HCT116 (cell line): ENCODE measurements at regions not wholly inside any gene's neighbourhood (a gene's known extent, or its start where the extent isn't known, plus 50 kb on each side); places are given as distances from the start of the nearest gene placed in this dataset.

ENCODE experiments used
- ATAC-seq: fragments of 200-7000 bp; cut with Tn5 transposase; 2 replicates; pipeline ENCODE4 v1.9.1; 2020; ENCODE audit warnings: mild to moderate bottlenecking, moderate library complexity
- BruUV-seq: library from RNA; stranded (reverse); fragments of 400-500 nt; replicated peaks from 2 replicates; lab custom pipeline; 2021; lab: Mats Ljungman, UMichigan
- CTCF ChIA-PET: fragments of 300-600 bp; sonication (Branson Sonifier 250); formaldehyde crosslinking; loops from one replicate; lab custom pipeline; 2021; ENCODE audit warnings: antibody characterized with exemption; lab: Charles Lee
- POLR2A ChIA-PET: fragments of 300-600, 350-600 bp; sonication (Branson Sonifier 250); formaldehyde crosslinking; loops from one replicate; lab custom pipeline; 2021; ENCODE audit warnings: antibody characterized with exemption; lab: Charles Lee
- RAD21 ChIA-PET, 2 experiments: fragments of 300-600 bp; sonication (Branson Sonifier 250); formaldehyde crosslinking; loops; one replicate each; lab custom pipeline; 2023; ENCODE audit warnings: low total read pairs in 2 of 2; ENCODE audit not compliant: uncharacterized antibody in 2 of 2, unreplicated experiment in 2 of 2, low non-redundant PET in 1 of 2; lab: Charles Lee
- DNase-seq: peaks from one replicate; pipeline ENCODE4 v3.0.0-alpha.2; 2010; ENCODE audit warnings: low read depth, low spot score
- H2AFZ ChIP-seq: fragments of 200-600 bp; shearing (Covaris generic), sonication (generic); 2 replicates; pipeline ENCODE4 v1.6.1; 2017; ENCODE audit warnings: low read depth, mixed run types, mixed read lengths, antibody characterized with exemption, low read length; ENCODE audit not compliant: poor library complexity, severe bottlenecking
- H3K27ac ChIP-seq: 2 replicates; pipeline ENCODE4 v1.5.1; 2012; ENCODE audit warnings: low read depth, low read length
- H3K27me3 ChIP-seq: fragments of 200-600 bp; sonication (generic); 2 replicates; pipeline ENCODE4 v1.6.1; 2016; ENCODE audit warnings: mixed run types, low read length, mixed read lengths; ENCODE audit not compliant: insufficient read depth
- H3K36me3 ChIP-seq, 2 experiments: fragments of 200-500 bp in 1 of 2; fragments of 200-600 bp in 1 of 2; sonication (Bioruptor generic) in 1 of 2; sonication (generic) in 1 of 2; 2 replicates each; pipeline versions ENCODE4 v1.5.1 to v1.6.1; 2014 to 2016; ENCODE audit warnings: low read length in 2 of 2, inconsistent platforms in 1 of 2, mixed read lengths in 1 of 2, mixed run types in 1 of 2; ENCODE audit not compliant: insufficient read depth in 2 of 2, control insufficient read depth in 1 of 2
- H3K4me1 ChIP-seq, 2 experiments: fragments of 200-600 bp in 1 of 2; sonication (generic) in 1 of 2; 2 replicates each; pipeline versions ENCODE4 v1.5.1 to v1.6.1; 2012 to 2017; ENCODE audit warnings: low read length in 2 of 2, inconsistent platforms in 1 of 2, mild to moderate bottlenecking in 1 of 2, mixed read lengths in 1 of 2, mixed run types in 1 of 2, moderate library complexity in 1 of 2; ENCODE audit not compliant: insufficient read depth in 2 of 2, control insufficient read depth in 1 of 2
- H3K4me2 ChIP-seq: fragments of 200-600 bp; sonication (generic); 2 replicates; pipeline ENCODE4 v1.6.1; 2017; ENCODE audit warnings: mixed run types, low read length, mixed read lengths
- H3K4me3 ChIP-seq, 2 experiments: fragments of 200-600 bp in 1 of 2; sonication (generic) in 1 of 2; replicated peaks in 1 of 2; 2 replicates each; pipeline ENCODE4 v1.5.1; 2011 to 2016; ENCODE audit warnings: low read length in 2 of 2, control low read depth in 1 of 2, low read depth in 1 of 2, mild to moderate bottlenecking in 1 of 2, mixed read lengths in 1 of 2, mixed run types in 1 of 2
- H3K79me2 ChIP-seq: fragments of 200-600 bp; sonication (generic); 2 replicates; pipeline ENCODE4 v1.6.1; 2017; ENCODE audit warnings: mild to moderate bottlenecking, mixed run types, low read length, moderate library complexity, mixed read lengths; ENCODE audit not compliant: insufficient read depth
- H3K9ac ChIP-seq: fragments of 200-600 bp; sonication (generic); 2 replicates; pipeline ENCODE4 v1.6.1; 2016; ENCODE audit warnings: low read length, mixed read lengths
- H3K9me2 ChIP-seq: fragments of 200-600 bp; sonication (generic), shearing (Covaris generic); 2 replicates; pipeline ENCODE4 v1.6.1; 2017; ENCODE audit warnings: mixed run types, mild to moderate bottlenecking, moderate library complexity; ENCODE audit not compliant: insufficient read depth
- H3K9me3 ChIP-seq, 2 experiments: fragments of 200-500 bp in 1 of 2; fragments of 200-600 bp in 1 of 2; sonication (Bioruptor generic) in 1 of 2; sonication (generic) in 1 of 2; 2 replicates each; pipeline ENCODE4 v1.6.1; 2014 to 2017; ENCODE audit warnings: low read length in 2 of 2, mixed read lengths in 2 of 2, inconsistent platforms in 1 of 2, low read depth in 1 of 2, mild to moderate bottlenecking in 1 of 2, mixed run types in 1 of 2, moderate library complexity in 1 of 2; ENCODE audit not compliant: control insufficient read depth in 1 of 2, insufficient read depth in 1 of 2
- H4K20me1 ChIP-seq: fragments of 200-600 bp; sonication (generic), shearing (Covaris generic); 2 replicates; pipeline ENCODE4 v1.6.1; 2017; ENCODE audit warnings: mixed run types, mild to moderate bottlenecking, moderate library complexity; ENCODE audit not compliant: insufficient read depth
- CTCF ChIP-seq, 3 experiments: fragments of 200-600 bp in 1 of 3; sonication (generic) in 1 of 3; IDR thresholded peaks in 2 of 3; conservative IDR thresholded peaks in 1 of 3; 2 replicates each; pipeline ENCODE4 v1.5.1; 2012 to 2017; ENCODE audit warnings: low read depth in 2 of 3, low read length in 2 of 3, antibody characterized with exemption in 1 of 3, borderline replicate concordance in 1 of 3, control low read depth in 1 of 3, mild to moderate bottlenecking in 1 of 3, mixed read lengths in 1 of 3, mixed run types in 1 of 3, moderate library complexity in 1 of 3; ENCODE audit not compliant: insufficient read depth in 1 of 3
- ELF1 ChIP-seq: IDR thresholded peaks from 2 replicates; pipeline ENCODE4 v1.6.1; 2012; ENCODE audit warnings: low read depth, borderline replicate concordance
- EZH2 ChIP-seq: fragments of 200-600 bp; sonication (generic); IDR thresholded peaks from 2 replicates; pipeline ENCODE4 v1.6.1; 2017; ENCODE audit warnings: antibody characterized with exemption, mixed run types
- EZH2phosphoT487 ChIP-seq: fragments of 200-600 bp; IDR thresholded peaks from 2 replicates; pipeline ENCODE4 v1.6.1; 2018; ENCODE audit warnings: antibody characterized with exemption, borderline replicate concordance
- FOSL1 ChIP-seq: IDR thresholded peaks from 2 replicates; pipeline ENCODE4 v1.6.1; 2012; ENCODE audit warnings: low read depth
- MAX ChIP-seq: IDR thresholded peaks from 2 replicates; pipeline ENCODE4 v1.6.1; 2012
- REST ChIP-seq: IDR thresholded peaks from 2 replicates; pipeline ENCODE4 v1.6.1; 2012; ENCODE audit warnings: low read depth
- SRF ChIP-seq: IDR thresholded peaks from 2 replicates; pipeline ENCODE4 v1.6.1; 2012; ENCODE audit warnings: low read depth
- ZBTB33 ChIP-seq: IDR thresholded peaks from 2 replicates; pipeline ENCODE4 v1.6.1; 2011; ENCODE audit warnings: mild to moderate bottlenecking, low read length, moderate library complexity; ENCODE audit not compliant: insufficient replicate concordance; ENCODE audit errors: extremely low read depth
- intact Hi-C: fragments of 100-400 bp; cut with micrococcal nuclease; formaldehyde crosslinking; loops from 2 replicates; pipeline ENCODE4 v1.10.0; 2022

GRCh38 chr20:60080401-60080800, 122.2 kb downstream of the CDH26 start:
- TF ChIP-seq SRF (no peak), REST (no peak), ZBTB33 (no peak), EZH2phosphoT487 (no peak), MAX (no peak), FOSL1 (no peak), CTCF (IDR thresholded peaks at IDR 0.05 in 2 of 3, conservative IDR thresholded peaks at IDR 0.05 in 1 of 3; ENCODE audit: borderline replicate concordance in 1 of 3, insufficient read depth in 1 of 3, low read depth in 2 of 3, low read length in 2 of 3) (no peak), EZH2 (no peak), ELF1 (no peak)
- no peak for DNase-seq
- Histone ChIP-seq H3K27me3 (peaks cover 21% of the 10 kb centered on the region; the same call in 1 of the 2 replicates), H3K9me3 (no peaks in the 10 kb centered on the region), H3K79me2 (no peaks in the 10 kb centered on the region), H4K20me1 (no peaks in the 10 kb centered on the region), H2AFZ (no peak overlapping the region), H3K4me2 (no peak overlapping the region), H3K9me2 (no peaks in the 10 kb centered on the region), H3K4me3 (no peak overlapping the region), H3K27ac (no peak overlapping the region), H3K9ac (no peak overlapping the region), H3K4me1 (no peaks in the 10 kb centered on the region), H3K36me3 (no peaks in the 10 kb centered on the region)
- intact Hi-C loops = no loop called here
- no peak for ATAC-seq
- ChIA-PET RAD21 (no interaction called here), POLR2A (no interaction called here), CTCF (no interaction called here)
- no TSS peak for BruUV-seq
